ENCODE measurements at regions not wholly inside any gene's neighbourhood (a gene's known extent, or its start where the extent isn't known, plus 50 kb on each side); places are given as distances from the start of the nearest gene placed in this dataset.

GRCh38 chr2:133680343-133681049, 112.2 kb upstream of the NCKAP5 start:
- WGBS, 2 donors (ENCODE audit: low coverage in 1 of 2) = 66 to 73% methylated on average over 1 to 2 of the region's 2 CpGs
- no peak for DNase-seq
- no peaks in the 10 kb centered on the region for H3K9me3 ChIP-seq
- peaks cover 0 to 3% (median 0%) of the 10 kb centered on the region in 4 donors for H3K4me1 ChIP-seq
- intact Hi-C loops (cut with DNase I; ENCODE audit: low total_unique reads) = no loop called here
- TF ChIP-seq POLR2A (IDR thresholded peaks at IDR 0.05) (no peak), POLR2AphosphoS5 (IDR thresholded peaks at IDR 0.05) (no peak), EP300 (IDR thresholded peaks at IDR 0.05; ENCODE audit: low read depth) (no peak), CTCF (IDR thresholded peaks at IDR 0.05) (no peak)
- H3K4me3 ChIP-seq = no peak overlapping the region
- in situ Hi-C loops (cut with MboI; ENCODE audit: low pct_ligation_motif_present in 1 of 4, low pct_unique_long_range_greater_than_20kb in 1 of 4, low sequenced_read_pairs in 3 of 4) = no loop called here
- no peaks in the 10 kb centered on the region for H3K27me3 ChIP-seq
- H3K36me3 ChIP-seq = no peaks in the 10 kb centered on the region
- H3K27ac ChIP-seq = no peak overlapping the region

- Histone ChIP-seq H3K27ac (no peak overlapping the region), H3K9me3 (no peaks in the 10 kb centered on the region), H3K4me3 (no peak overlapping the region), H3K4me1 (no peaks in the 10 kb centered on the region), H3K27me3 (no peaks in the 10 kb centered on the region), H3K36me3 (no peaks in the 10 kb centered on the region)
- intact Hi-C loops (cut with DNase I; ENCODE audit: low total_unique reads) = no loop called here
- WGBS, 2 donors (ENCODE audit: low coverage in 1 of 2) = 75 to 83% methylated on average over 1 of the region's 1 CpG
- in situ Hi-C loops (cut with MboI; ENCODE audit: low pct_ligation_motif_present in 1 of 4, low pct_unique_long_range_greater_than_20kb in 1 of 4, low sequenced_read_pairs in 3 of 4) = no loop called here
- DNase-seq = no peak
- no peak for TF ChIP-seq POLR2AphosphoS5 (IDR thresholded peaks at IDR 0.05)
Measured at GRCh38 chr2:133682347-133682746, 114.1 kb upstream of the NCKAP5 start.

GRCh38 chr2:133682906-133683305, 114.6 kb upstream of the NCKAP5 start:
- in situ Hi-C loops (cut with MboI; ENCODE audit: low pct_ligation_motif_present in 1 of 4, low pct_unique_long_range_greater_than_20kb in 1 of 4, low sequenced_read_pairs in 3 of 4) (no loop called here), intact Hi-C loops (cut with DNase I; ENCODE audit: low total_unique reads) (no loop called here)
- no peaks in the 10 kb centered on the region for H3K36me3 ChIP-seq
- DNase-seq = no peak
- H3K9me3 ChIP-seq = no peaks in the 10 kb centered on the region
- H3K4me3 ChIP-seq = no peak overlapping the region
- no peaks in the 10 kb centered on the region for H3K27me3 ChIP-seq
- H3K27ac ChIP-seq = no peak overlapping the region
- H3K4me1 ChIP-seq = no peaks in the 10 kb centered on the region
- WGBS, 2 donors (ENCODE audit: low coverage in 1 of 2) = 40 to 51% methylated on average over 3 of the region's 3 CpGs
- TF ChIP-seq POLR2AphosphoS5 (IDR thresholded peaks at IDR 0.05) = no peak
- no peak for TF ChIP-seq POLR2A (IDR thresholded peaks at IDR 0.05)
- TF ChIP-seq CTCF (IDR thresholded peaks at IDR 0.05) = no peak
- no peak for TF ChIP-seq EP300 (IDR thresholded peaks at IDR 0.05; ENCODE audit: low read depth)

- intact Hi-C loops (cut with DNase I; ENCODE audit: low total_unique reads) = no loop called here
- WGBS, 2 donors (ENCODE audit: low coverage in 1 of 2) = 88 to 95% methylated on average over 2 of the region's 2 CpGs
- no peaks in the 10 kb centered on the region for H3K9me3 ChIP-seq
- no peak overlapping the region for H3K27ac ChIP-seq
- TF ChIP-seq POLR2AphosphoS5 (IDR thresholded peaks at IDR 0.05) = no peak
- TF ChIP-seq CTCF (IDR thresholded peaks at IDR 0.05) = no peak
- no peak for TF ChIP-seq EP300 (IDR thresholded peaks at IDR 0.05; ENCODE audit: low read depth)
- TF ChIP-seq POLR2A (IDR thresholded peaks at IDR 0.05) = no peak
- no peaks in the 10 kb centered on the region for H3K4me1 ChIP-seq
- no peaks in the 10 kb centered on the region for H3K27me3 ChIP-seq
- no peak for DNase-seq
- no peak overlapping the region for H3K4me3 ChIP-seq
- in situ Hi-C loops (cut with MboI; ENCODE audit: low pct_ligation_motif_present in 1 of 4, low pct_unique_long_range_greater_than_20kb in 1 of 4, low sequenced_read_pairs in 3 of 4) = no loop called here
- H3K36me3 ChIP-seq = no peaks in the 10 kb centered on the region
Measured at GRCh38 chr2:133685636-133686215, 117.5 kb upstream of the NCKAP5 start.
